Stimulated activated CD4-positive, alpha-beta T cell treated with anti-CD3 and anti-CD28 coated beads, Interleukin-4, amount 100 ng/mL, for 1 hour (primary cell): ENCODE measurements at regions not wholly inside any gene's neighbourhood (a gene's known extent, or its start where the extent isn't known, plus 50 kb on each side); places are given as distances from the start of the nearest gene placed in this dataset.

Experiments used
- DNase-seq: peaks from one replicate; pipeline ENCODE4 v3.0.0-alpha.2; 2020

- DNase-seq, result no peak
Measured at GRCh38 chr14:65329911-65330310, 82.6 kb upstream of the FUT8 start.

DNA sequence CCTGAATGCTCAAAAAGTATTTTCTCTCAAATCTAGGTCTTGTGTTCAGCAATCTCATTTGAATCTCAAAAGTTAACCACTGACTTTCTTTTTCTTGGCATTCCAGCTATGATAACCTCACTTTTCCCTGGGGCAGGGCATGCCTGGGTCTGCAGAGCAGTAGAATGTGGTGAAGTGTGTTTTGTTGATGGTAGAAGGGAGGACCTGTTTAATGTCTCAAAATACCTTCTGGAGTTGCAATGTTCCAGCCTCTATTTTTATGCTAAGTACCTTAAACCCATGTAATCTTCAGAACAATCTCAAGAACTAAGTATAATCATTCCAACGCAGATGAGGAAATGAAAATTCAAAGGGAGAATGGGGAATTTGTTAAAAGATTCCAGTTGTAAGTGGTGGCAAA is 82.1 kb upstream of the FUT8 start:
- DNase-seq, result no peak

DNA sequence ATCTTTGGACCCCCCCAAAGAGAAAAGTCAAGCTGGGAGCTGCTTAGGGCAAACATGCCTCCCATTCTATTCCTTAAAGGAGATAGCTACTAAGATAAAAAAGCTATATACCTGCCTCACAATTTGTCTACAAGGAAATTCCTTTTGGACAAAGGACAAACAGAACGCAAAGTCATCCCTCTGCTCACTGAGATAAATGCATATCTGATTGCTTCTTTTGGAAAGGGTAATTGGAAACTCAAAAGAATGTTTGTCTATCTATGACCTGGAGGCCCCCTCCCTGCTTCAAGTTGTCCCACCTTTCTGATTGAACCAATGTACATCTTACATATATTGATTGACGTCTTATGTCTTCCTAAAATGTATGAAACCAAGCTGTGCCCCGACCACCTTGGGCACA is 80.9 kb upstream of the FUT8 start:
- DNase-seq, result no peak

DNA sequence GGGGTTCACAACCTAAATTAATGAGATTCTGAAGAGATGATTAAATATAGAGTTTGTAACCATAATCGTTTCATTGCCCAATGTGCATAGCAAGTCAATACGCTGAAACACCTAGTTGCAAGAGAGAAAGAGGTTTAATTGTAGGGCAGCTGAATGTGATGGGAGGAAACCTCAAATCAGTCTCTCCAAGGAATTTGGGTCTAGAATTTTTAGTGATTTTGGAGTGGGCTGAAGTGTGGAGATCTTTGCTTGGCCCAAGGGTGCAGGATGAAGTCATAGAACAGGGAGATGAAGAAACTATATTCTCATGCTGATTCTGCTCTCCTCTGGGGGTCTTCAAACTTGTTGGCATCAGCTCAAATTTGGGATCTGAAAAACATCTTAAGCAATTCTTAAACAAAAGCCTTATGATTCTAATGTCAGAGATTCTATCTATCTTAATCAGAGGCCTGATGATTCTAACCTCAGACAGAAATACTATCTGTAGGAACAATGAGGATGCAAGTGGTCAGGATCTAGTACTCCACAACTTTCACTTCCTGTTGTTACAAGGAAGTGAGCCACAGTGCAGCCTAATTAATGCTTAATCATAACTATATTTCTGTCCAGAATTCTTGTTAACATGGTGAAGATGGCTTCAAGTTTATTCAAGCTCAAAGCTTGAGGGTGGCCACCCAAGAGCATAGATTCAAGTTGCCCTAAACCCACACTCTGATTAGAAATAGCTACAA is 80.2 kb upstream of the FUT8 start:
- no peak for DNase-seq

DNA sequence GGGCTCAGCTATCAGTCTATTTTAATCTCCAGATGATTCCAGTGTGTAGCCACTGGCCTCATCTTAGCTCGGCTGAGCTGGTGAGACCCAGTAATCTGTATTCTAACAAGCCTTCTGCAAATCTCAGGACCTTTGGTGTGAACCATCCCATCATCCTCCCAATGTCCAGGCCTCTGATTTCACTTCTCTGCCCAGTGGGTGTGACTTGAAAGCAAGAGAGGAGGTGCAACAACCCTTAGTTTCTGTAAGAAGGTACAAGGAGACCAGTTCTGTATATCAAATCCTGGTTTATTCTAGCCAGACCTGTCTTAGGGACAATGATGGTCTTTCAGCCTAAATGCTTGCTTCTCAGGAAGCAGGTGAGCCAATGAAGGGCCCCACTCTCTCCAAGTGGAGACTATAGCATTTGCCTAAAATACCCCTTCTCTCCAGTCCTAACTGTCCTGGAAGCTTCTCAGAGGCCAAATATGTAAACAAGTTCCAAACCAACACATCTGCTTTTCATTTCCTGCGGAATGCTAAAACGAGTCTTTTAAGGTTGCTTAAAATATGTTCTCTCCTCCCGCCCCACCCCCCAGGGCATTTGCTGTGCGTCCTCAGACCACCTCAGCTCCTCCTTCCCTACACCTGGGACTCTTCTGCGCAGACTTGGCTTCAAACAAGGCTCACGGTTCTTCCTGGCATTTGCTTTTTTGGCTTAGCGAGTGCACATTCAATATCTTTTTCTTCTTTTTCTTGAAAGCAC is 78.4 kb upstream of the FUT8 start:
- DNase-seq, result no peak

- no peak for DNase-seq
Measured at GRCh38 chr14:65334765-65335410, 77.6 kb upstream of the FUT8 start.

DNA sequence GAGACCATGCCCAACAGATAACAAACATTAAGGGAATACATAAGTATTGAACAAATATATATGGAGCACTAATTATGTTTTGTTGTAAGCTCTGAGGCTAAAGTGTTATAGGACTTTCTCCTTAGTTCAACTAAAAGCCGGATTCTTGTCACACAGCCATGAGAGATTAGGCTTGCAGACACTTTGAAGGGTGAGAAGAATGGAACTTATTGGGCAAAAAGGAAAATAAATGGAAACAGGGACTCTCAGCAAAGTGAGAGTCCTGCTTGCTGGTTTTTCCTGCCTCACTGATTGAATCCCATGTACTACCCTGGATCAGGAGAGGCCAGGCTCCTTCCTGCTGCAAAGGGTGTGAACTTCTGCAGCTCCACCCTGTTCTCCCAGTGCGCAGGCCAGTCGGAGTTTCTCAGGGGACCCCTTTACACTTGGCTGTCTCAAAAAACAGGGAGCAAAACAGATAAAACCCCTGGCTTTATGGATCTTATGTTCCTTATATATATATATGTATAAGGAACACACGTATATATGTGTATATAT is 77.1 kb upstream of the FUT8 start:
- no peak for DNase-seq

- peak; percentile 32 for DNase-seq
Measured at GRCh38 chr14:65336191-65336591, 76.3 kb upstream of the FUT8 start.

DNA sequence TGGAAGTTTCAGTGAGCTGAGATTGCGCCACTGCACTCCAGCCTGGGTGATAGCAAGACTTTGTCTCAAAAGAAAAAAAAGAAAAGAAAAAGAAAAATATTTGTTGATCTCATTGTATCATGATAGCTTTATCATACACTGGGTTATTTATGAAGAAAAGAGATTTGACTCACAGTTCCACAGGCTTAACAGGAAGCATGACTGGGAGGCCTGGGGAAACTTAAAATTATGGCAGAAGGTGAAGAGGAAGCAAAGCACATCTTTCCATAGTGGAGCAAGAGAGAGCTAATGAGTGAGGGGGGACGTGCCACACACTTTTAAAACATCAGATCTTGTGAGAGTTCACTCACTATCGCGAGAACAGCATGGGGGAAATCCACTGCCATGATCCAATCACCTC is 72.7 kb upstream of the FUT8 start:
- DNase-seq, result no peak

GRCh38 chr14:65344011-65344410 is 68.5 kb upstream of the FUT8 start:
- no peak for DNase-seq

DNA sequence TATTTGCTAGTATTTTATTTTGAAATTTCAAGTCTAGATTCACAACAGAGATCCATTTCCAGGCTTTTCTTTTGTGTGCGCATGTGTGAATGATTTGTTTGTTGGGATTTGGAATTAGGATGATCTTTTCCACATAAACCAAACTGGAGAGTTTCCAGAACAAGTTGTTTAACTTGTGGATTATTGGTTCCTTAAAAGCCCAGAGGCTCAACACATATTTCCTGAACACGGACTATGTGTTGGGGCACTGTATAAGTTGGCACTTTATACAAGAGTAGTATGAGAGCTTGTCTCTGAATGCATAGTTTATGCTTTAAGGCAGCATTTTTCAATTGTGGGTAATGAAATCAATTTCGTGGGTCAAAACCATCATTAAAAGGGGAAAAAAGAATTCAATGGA is 67.3 kb upstream of the FUT8 start:
- no peak for DNase-seq

DNA sequence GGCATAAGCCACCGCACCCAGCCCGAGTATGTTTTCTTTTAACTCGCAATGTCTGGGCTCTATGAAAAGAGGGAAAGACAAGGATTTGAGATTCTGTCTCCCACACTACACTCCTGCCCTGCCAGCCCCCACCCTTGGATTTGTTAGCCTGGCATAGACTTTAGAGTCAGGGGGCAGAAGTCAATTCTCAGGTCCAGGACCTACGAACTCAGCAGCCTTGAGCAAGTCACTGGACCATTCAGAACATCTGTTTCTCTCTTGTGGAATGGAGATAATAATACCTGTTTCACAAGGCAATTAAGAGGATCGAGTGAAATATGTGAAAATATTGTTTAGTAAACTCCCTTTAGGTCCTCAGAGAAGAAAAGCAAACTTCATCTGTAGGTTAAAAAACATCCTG is 66.1 kb upstream of the FUT8 start:
- no peak for DNase-seq

- DNase-seq, result no peak
Measured at GRCh38 chr14:65346895-65347294, 65.6 kb upstream of the FUT8 start.

- no peak for DNase-seq
Measured at GRCh38 chr14:65348137-65348536, 64.4 kb upstream of the FUT8 start.

- DNase-seq, result no peak
Measured at GRCh38 chr14:65349100-65349499, 63.4 kb upstream of the FUT8 start.

GRCh38 chr14:65351493-65352194 is 60.9 kb upstream of the FUT8 start:
- DNase-seq, result no peak

DNA sequence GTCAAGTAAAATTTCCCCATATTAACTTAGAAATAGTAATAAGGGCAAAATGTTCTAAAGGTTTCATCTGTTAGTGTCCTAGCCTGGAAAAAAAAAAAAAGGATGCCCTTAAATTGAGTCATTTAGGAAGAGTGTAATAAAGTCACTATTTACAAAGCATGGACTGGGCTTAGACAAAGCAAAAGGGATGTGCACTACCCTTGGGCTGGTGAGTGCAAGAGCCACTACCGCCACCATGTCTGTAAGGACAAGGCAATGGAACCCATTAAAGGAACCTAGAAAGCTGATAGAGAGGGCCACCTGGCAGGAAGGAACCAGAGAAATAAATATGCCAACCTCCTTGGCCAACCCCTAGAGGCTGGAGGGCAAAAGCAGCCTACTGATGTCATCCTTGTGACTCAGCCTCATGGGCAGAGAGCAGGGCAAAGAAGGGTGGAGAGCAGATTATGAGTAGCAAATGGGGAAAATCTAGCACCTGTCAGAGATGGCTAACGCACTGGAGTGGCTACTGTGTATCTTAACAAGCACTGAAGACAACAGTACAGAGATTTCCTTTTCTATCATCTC is 59.5 kb upstream of the FUT8 start:
- no peak for DNase-seq

GRCh38 chr14:65354131-65354530 is 58.4 kb upstream of the FUT8 start:
- no peak for DNase-seq

GRCh38 chr14:65354715-65355114 is 57.8 kb upstream of the FUT8 start:
- DNase-seq, result no peak

- peak; percentile 6 for DNase-seq
Measured at GRCh38 chr14:65356327-65356836, 56.1 kb upstream of the FUT8 start.

DNA sequence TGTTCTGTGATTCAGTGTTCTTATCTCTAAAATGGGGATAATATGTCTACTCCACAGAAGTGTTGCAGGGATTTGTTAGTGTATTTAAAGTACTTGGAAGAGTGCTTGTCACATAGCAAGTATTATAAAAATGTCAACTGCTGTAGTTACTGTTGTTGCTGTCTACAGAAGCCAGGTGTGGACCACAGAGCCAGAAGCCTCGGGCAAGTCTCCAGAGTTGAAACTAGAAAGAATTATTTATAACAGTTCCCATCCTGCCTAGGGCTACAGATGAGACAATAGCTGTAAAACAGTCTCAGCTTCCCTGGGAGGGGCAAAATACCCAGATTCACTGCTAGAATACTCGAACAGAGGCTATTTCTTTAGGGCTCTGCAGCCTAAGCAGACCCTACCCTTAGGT is 55.4 kb upstream of the FUT8 start:
- DNase-seq, result no peak

GRCh38 chr14:65357689-65358088 is 54.8 kb upstream of the FUT8 start:
- DNase-seq, result no peak

DNA sequence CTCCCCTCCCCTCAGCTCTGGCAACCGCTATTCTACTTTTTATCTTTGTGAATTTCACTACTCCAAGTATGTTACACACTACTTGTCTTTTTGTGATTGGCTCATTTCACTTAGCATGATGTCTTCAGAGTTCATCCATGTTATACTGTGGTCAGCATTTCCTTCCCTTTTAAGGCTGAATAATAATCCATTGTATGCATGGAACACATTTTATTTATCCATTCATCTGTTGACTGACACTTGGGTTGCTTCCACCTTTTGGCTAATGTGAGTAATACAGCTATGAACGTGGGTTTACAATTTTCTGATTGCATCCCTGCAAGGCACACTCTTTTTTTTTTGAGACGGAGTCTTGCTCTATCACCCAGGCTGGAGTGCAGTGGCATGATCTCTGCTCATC is 53.0 kb upstream of the FUT8 start:
- DNase-seq, result no peak
